T47D (cell line): ENCODE measurements at regions not wholly inside any gene's neighbourhood (a gene's known extent, or its start where the extent isn't known, plus 50 kb on each side); places are given as distances from the start of the nearest gene placed in this dataset.
"Not testable (repeated sequence)": the region's sequence is repeated elsewhere in the genome, so short reads cannot be mapped to it uniquely, and the experiment has no call there.

ENCODE experiments used
- DNase-seq, 2 experiments: peaks; one replicate each; pipeline versions ENCODE4 v3.0.0 to v3.0.0-alpha.2; 2011 to 2012; ENCODE audit warnings: low read depth in 1 of 2, low spot score in 1 of 2
- JUND ChIP-seq: IDR thresholded peaks from 2 replicates; pipeline ENCODE4 v1.6.1; 2012; ENCODE audit warnings: low read depth
- in situ Hi-C: cut with HindIII; loops from 2 replicates; pipeline ENCODE4 v1.10.0; 2016; ENCODE audit warnings: low sequenced_read_pairs, low pct_unique_long_range_greater_than_20kb

DNA sequence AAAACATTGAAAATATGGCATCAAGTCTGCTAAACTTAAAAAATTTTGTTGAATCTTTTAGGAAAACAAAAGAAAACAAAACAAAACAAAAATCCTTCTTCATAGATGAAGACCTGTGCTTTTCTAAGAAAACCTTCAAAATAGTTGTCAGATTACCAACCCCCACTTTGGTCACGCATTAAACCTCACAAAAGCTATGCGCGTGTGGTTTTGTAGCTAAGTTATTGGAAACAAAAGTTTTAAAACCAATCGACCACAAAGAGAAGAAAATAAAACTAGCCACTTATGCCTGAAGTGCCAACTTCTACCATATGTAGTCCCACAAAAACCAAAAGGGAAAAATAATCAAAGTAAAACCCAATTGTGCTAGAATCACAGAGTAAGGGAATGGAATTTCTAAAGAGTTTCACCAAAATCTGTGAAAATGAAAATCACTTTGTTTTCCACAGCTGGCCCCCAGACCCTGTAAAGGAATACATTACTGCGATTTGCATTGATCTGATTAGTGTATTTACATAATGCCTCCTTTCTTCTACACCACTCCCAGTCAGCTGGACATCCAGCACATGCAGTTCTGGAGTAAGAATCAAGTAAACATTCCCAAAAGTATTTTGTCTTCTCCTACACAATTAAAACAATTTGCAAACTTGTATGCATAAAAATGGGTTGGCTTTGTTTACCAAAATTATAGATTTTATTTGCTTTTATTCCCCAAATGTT lies 330.1 kb upstream of the DKK2 start:
- no peak for DNase-seq
- in situ Hi-C loops, result no loop called here
- no peak for TF ChIP-seq JUND

DNA sequence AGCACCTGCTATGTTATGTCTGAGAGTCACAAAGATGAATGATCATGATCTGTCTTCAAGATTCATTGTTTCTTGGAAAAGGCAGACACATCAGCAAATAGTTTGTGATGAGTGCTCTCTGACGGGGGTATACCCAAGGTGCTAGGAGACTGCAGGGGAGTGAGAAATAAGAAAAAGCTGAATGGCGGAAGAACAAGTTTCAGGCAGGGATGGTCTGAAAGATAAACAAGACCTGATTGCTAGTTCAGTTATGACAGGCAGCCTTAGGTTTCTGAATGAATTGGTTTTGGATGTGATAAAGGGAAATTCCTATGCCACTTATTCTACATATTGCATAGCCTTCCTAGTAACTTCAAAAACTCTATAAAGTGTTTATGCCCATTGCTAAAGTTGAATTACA lies 327.0 kb upstream of the DKK2 start:
- DNase-seq, result no peak
- TF ChIP-seq JUND, result no peak
- in situ Hi-C loops, result no loop called here

DNA sequence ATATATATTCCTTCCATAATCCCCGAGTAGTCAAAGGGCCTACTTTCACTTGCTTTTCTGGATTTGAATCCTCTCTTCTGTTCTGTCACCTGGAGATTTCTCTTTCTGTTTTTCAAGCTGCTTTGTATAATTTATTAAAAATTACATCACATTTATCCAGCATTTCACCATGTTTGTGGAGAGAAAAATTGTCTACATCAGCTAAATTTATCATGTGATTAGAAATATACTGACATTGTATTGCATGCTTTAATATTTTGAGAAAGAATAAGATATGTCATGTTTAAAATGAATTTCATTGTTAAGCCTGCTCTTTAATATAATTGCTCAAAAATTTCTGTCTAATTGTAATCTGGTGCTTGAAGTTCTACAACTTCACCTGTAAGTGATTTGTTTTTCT lies 323.1 kb upstream of the DKK2 start:
- TF ChIP-seq JUND, result no peak
- in situ Hi-C loops, result no loop called here
- DNase-seq, result no peak

DNA sequence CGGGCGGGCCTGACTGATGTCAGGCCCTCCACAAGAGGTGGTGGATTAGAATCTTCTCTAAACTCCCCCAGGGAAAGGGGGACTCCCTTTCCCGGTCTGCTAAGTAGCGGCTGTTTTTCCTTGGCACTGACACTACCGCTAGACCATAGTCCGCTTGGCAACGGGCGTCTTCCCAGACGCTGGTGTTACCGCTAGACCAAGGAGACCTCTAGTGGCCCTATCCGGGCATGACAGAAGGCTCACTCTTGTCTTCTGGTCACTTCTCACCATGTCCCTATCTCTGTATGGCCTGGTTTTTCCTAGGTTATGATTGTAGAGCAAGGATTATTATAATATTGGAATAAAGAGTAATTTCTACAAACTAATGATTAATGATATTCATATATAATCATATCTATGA lies 318.2 kb upstream of the DKK2 start:
- in situ Hi-C loops, result not testable (repeated sequence)
- DNase-seq, result peak; percentile 7 to 75

DNA sequence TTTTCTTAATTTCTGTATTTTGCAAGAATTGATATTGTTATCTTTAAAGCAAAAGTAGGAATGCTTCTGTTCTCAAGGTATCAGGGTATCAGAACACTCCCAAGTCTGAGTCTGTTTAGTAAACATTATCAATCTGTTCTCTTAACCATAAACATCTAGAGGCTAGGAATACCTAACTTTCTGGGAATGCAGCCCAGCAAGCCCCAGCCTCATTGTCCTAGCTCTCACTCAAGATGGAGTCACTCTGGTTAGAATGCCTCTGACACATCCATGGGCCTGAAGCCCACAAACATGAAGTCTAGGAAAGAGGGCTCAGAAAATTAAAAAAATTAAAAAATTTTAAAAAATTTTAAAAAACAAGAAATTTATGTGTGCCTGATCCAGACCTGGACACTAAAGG lies 315.1 kb upstream of the DKK2 start:
- no peak for DNase-seq
- in situ Hi-C loops, result no loop called here
- TF ChIP-seq JUND, result no peak

DNA sequence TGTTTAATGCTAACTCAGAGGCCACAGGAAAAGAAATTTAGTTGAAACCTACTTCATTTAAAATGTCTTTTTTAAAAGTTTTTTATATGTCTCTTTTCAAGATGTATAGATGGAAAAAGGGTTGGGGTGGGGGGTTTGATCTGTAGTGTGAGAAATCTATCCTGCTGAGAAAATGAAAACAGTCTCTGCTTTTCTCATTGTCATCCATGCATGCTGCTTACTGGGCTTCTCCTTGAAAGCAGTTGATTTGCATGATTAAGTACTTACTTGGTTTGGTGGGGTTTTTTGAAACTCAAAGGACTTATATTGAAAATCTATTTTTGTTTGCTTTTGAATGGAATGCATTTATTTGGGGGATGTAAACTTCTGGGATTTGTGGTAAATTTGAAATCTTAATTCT lies 313.6 kb upstream of the DKK2 start:
- DNase-seq, result no peak
- in situ Hi-C loops, result no loop called here
- TF ChIP-seq JUND, result no peak

DNA sequence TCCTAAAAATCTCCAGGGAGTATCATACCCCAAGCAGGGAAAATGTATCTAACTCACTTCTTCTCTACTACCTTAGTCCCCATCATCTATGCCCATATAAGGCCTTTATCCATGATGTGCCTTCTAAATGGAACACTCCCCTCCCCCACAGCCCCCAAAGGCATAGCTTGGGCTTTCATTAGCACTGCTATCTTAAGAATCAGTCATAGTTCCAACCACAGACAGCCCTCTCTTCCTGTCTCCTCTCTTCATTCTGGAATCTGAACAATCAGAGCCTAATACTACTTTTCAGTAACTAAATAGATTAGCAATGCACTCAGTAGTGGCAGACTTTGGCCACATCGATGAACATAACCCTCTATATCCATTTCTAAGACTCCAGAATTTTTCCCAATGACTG lies 313.2 kb upstream of the DKK2 start:
- TF ChIP-seq JUND, result no peak
- DNase-seq, result no peak
- in situ Hi-C loops, result no loop called here

DNA sequence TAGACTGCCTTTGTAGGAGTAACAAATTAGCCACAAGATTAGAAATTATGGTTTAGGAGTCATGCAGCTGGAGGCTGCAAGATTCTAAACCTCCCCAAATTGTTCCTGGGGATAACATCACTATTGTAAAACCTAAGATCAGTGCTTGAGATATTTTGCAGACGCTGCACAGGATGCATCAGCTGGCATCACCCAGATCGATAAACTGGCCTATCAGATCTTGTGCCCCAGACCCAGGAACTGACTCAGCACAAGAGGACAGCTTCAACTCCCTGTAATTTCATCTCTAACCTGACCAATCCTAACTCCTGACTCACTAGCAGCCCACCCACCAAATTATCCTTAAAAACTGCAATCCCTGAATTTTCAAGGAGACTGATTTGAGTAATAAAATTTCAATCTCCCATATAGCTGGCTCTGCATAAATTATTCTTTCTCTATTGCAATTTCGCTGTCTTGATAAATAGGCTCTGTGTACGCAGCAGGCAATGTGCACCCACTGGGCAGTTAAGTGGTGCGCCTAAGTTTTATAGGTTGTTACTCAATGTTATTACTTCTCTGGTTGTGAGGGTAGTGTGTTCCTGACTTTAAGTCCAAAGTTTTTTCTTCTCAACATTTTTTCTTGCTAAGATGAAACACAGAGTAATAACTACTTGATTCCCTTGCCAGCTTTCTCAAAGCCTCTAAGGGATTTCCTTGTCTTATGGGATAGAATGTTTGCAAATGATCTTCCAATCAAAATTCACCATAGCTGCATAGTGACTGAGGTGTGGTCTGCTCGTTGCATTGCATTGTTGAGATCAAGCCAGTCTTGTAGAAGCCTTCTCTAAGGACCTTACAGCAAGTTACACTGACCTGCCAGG lies 312.3 kb upstream of the DKK2 start:
- in situ Hi-C loops, result no loop called here
- no peak for TF ChIP-seq JUND

DNA sequence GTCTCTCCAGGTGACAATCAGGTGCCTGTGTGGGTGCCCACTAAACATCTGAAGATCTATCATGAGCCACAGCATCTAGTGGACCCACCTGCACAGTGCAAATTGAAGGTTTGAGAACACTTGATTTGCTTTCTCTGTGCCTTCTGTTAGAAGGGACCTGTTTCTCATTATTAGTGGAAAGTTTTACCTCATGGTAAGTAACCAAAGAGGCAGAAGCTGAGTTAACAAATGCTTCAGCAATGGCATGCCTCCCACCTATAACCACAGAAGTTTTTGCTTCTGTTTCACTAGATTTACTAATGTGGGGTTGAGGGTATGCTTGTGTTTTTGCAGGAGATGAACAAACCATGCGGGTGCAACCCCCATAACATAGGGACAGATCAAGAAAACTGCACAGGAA lies 297.4 kb upstream of the DKK2 start:
- TF ChIP-seq JUND, result no peak
- in situ Hi-C loops, result no loop called here
- no peak for DNase-seq

More for the DNA sequence above, 312.3 kb upstream of the DKK2 start:
- DNase-seq, result no peak

DNA sequence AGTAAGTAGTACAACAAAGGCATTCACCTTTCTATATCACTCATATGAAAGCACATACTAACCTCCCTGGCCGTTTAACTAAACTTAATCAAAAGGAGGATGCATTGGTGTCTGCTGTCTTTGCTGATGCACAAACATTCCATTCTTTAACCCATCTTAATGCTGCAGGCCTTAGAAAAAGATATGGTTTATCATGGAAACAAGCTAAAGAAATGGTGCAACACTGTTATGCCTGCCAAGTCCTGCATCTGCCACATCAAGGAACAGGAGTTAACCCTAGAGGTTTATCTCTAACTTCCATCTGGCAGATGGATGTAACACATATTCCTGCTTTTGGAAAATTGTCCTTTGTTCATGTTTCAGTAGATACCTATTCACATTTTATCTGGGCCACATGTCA lies 296.5 kb upstream of the DKK2 start:
- in situ Hi-C loops, DNase-seq: not testable (repeated sequence)

DNA sequence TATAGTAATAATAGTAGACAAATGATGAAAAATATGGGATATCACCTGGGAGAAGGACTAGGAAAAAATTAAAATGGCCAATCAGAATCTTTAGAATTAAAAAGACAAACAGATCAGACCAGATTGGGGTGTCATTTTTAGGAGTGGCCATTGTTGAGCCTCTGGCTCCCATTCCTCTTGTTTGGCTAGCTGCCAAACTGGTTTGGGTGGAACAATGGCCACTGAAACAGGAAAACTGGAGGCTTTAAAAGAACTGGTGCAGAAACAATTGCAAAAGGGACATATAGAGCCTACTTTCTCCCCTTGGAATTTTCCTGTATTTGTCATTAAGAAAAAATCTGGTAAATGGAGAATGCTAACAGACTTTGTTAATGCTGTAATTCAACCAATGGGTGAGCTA lies 294.8 kb upstream of the DKK2 start:
- no peak for DNase-seq
- no peak for TF ChIP-seq JUND
- in situ Hi-C loops, result no loop called here

DNA sequence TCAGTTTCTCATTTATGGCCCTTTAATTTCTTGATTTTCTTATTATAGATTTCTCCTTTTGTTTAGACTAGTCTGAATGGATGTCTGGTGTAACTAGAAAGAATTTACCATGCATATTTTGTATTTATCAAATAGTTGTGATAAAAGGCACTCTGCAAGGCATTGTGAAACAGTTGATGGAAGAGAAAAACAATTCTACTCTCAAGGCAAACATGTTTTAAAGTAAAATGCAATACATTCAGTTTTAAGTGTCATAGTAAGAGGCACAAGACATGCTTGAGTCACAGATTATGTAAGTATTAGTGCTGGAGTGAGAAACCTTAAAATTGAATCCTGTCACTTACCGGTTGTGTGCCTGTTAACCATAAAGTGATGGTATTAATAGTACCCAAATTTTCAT lies 283.3 kb upstream of the DKK2 start:
- no peak for TF ChIP-seq JUND
- DNase-seq, result no peak
- in situ Hi-C loops, result no loop called here

DNA sequence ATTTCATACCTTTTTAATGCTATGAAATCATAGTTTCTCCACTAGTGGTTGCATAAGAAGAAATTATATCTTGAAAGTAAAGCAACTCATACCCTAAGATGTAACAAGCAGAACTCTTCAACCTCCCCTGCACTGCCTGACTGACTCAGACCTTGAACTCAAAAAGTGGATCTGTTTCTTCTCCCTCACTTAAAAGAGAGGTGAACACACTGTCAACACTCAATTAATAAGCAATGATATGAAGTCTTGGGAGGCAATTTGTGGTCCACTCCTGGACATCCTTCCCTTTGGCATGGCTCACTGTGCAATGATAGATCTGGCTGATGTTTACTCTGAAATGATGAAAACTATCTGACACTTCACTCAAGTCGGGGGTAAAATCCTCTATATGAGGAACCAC lies 282.0 kb upstream of the DKK2 start:
- DNase-seq, result no peak
- in situ Hi-C loops, result no loop called here
- no peak for TF ChIP-seq JUND
